OCI-LY3 (cell line): ENCODE measurements at regions not wholly inside any gene's neighbourhood (a gene's known extent, or its start where the extent isn't known, plus 50 kb on each side); places are given as distances from the start of the nearest gene placed in this dataset.

Experiments used
- H2AFZ ChIP-seq: fragments of 200-600, 300-600 bp; shearing (Covaris generic); 2 replicates; pipeline ENCODE4 v1.6.0; 2014; ENCODE audit warnings: antibody characterized with exemption, low read depth, low read length
- H3K27ac ChIP-seq: fragments of 200-600, 300-600 bp; sonication (generic); 2 replicates; pipeline ENCODE4 v1.5.1; 2014; ENCODE audit warnings: mild to moderate bottlenecking, low read length, moderate library complexity, mixed read lengths
- H3K27me3 ChIP-seq: fragments of 200-600, 300-600 bp; sonication (generic); 2 replicates; pipeline ENCODE4 v1.6.1; 2014; ENCODE audit warnings: low read depth, low read length, mixed read lengths
- H3K36me3 ChIP-seq: fragments of 200-600, 300-600 bp; sonication (generic); replicated peaks from 2 replicates; pipeline ENCODE3; 2014; ENCODE audit warnings: low read depth, low read length, mixed read lengths
- H3K4me1 ChIP-seq: fragments of 300-600, 200-600 bp; sonication (generic); 2 replicates; pipeline ENCODE4 v1.6.1; 2014; ENCODE audit warnings: low read length, mixed read lengths
- H3K4me2 ChIP-seq: fragments of 200-600, 300-600 bp; sonication (generic); 2 replicates; pipeline ENCODE4 v1.6.1; 2014; ENCODE audit warnings: low read length, mixed read lengths
- H3K4me3 ChIP-seq: fragments of 300-600, 200-600 bp; sonication (generic); 2 replicates; pipeline ENCODE4 v1.5.1; 2014; ENCODE audit warnings: antibody characterized with exemption, mild to moderate bottlenecking, low read length, moderate library complexity
- H3K79me2 ChIP-seq: fragments of 300-600, 200-600 bp; shearing (Covaris generic); 2 replicates; pipeline ENCODE4 v1.6.1; 2014; ENCODE audit warnings: mild to moderate bottlenecking, low read length, mixed read lengths
- H3K9ac ChIP-seq: fragments of 300-600, 200-600 bp; shearing (Covaris generic); 2 replicates; pipeline ENCODE4 v1.6.0; 2014; ENCODE audit warnings: mild to moderate bottlenecking, low read length, moderate library complexity
- H3K9me3 ChIP-seq: fragments of 200-600, 300-600 bp; shearing (Covaris generic); 2 replicates; pipeline ENCODE4 v1.6.1; 2014; ENCODE audit warnings: low read length, mixed read lengths; ENCODE audit not compliant: insufficient read depth
- H4K20me1 ChIP-seq: fragments of 200-600, 300-600 bp; sonication (generic); 2 replicates; pipeline ENCODE4 v1.6.1; 2016; ENCODE audit warnings: low read length, mixed read lengths; ENCODE audit not compliant: insufficient read depth
- CTCF ChIP-seq: fragments of 200-600, 300-600 bp; sonication (generic); IDR thresholded peaks from 2 replicates; pipeline ENCODE4 v1.5.1; 2014; ENCODE audit warnings: antibody characterized with exemption, low read length, low read depth
- EZH2phosphoT487 ChIP-seq: fragments of 200-600 bp; shearing (Covaris generic); IDR thresholded peaks from 2 replicates; pipeline ENCODE4 v1.6.1; 2018; ENCODE audit warnings: antibody characterized with exemption, mixed run types, low read depth

GRCh38 chr16:65863236-65863635, 503.3 kb upstream of the CDH5 start:
- Histone ChIP-seq H2AFZ (no peak overlapping the region), H3K27ac (no peak overlapping the region), H3K9ac (no peak overlapping the region), H3K9me3 (no peaks in the 10 kb centered on the region), H4K20me1 (no peaks in the 10 kb centered on the region), H3K4me1 (no peaks in the 10 kb centered on the region), H3K36me3 (no peaks in the 10 kb centered on the region), H3K4me3 (no peak overlapping the region), H3K4me2 (no peak overlapping the region), H3K27me3 (no peaks in the 10 kb centered on the region), H3K79me2 (no peaks in the 10 kb centered on the region)
- no peak for TF ChIP-seq CTCF
- TF ChIP-seq EZH2phosphoT487: no peak

- H4K20me1 ChIP-seq: no peaks in the 10 kb centered on the region
- no peak for TF ChIP-seq EZH2phosphoT487
- TF ChIP-seq CTCF: no peak
These were observed 505.3 kb upstream of the CDH5 start for GRCh38 chr16:65861131-65861731.

GRCh38 chr16:65855171-65856145, 511.0 kb upstream of the CDH5 start:
- H3K36me3 ChIP-seq: no peaks in the 10 kb centered on the region
- H3K4me2 ChIP-seq: no peak overlapping the region
- H2AFZ ChIP-seq: no peak overlapping the region
- no peaks in the 10 kb centered on the region for H3K79me2 ChIP-seq
- no peaks in the 10 kb centered on the region for H4K20me1 ChIP-seq
- no peak overlapping the region for H3K27ac ChIP-seq
- H3K4me1 ChIP-seq: no peaks in the 10 kb centered on the region
- no peak for TF ChIP-seq CTCF
- no peak for TF ChIP-seq EZH2phosphoT487
- H3K9me3 ChIP-seq: no peaks in the 10 kb centered on the region
- H3K27me3 ChIP-seq: no peaks in the 10 kb centered on the region
- H3K4me3 ChIP-seq: no peak overlapping the region
- H3K9ac ChIP-seq: no peak overlapping the region

More at GRCh38 chr16:65861131-65861731, 505.3 kb upstream of the CDH5 start:
- Histone ChIP-seq H3K27me3 (no peaks in the 10 kb centered on the region), H3K79me2 (no peaks in the 10 kb centered on the region), H3K36me3 (no peaks in the 10 kb centered on the region), H3K4me3 (no peak overlapping the region), H3K9ac (no peak overlapping the region), H3K27ac (no peak overlapping the region), H3K9me3 (no peaks in the 10 kb centered on the region), H2AFZ (no peak overlapping the region), H3K4me1 (no peaks in the 10 kb centered on the region), H3K4me2 (no peak overlapping the region)

GRCh38 chr16:65846210-65846602, 520.3 kb upstream of the CDH5 start:
- no peak for TF ChIP-seq EZH2phosphoT487
- Histone ChIP-seq H3K4me3 (no peak overlapping the region), H3K27ac (no peak overlapping the region), H3K9ac (no peak overlapping the region), H3K79me2 (no peaks in the 10 kb centered on the region), H3K4me2 (no peak overlapping the region), H4K20me1 (no peaks in the 10 kb centered on the region), H3K4me1 (no peaks in the 10 kb centered on the region), H3K36me3 (no peaks in the 10 kb centered on the region), H2AFZ (no peak overlapping the region), H3K9me3 (no peaks in the 10 kb centered on the region), H3K27me3 (0 out of 2 replicates have a peak, but pooled peaks cover 4% of the 10 kb centered on the region)
